Tibial artery (tissue), 4 donors: ENCODE measurements at regions not wholly inside any gene's neighbourhood (a gene's known extent, or its start where the extent isn't known, plus 50 kb on each side); places are given as distances from the start of the nearest gene placed in this dataset.

Experiments used
- DNase-seq, 2 donors: peaks; one replicate each; pipeline ENCODE4 v3.0.0-alpha.2; 2019
- H3K27ac ChIP-seq, 2 donors: fragments of 200-600 bp; sonication (generic) in 1 of 2; 1 replicate in 1 of 2; 2 replicates in 1 of 2; pipeline ENCODE4 v1.5.1; 2018 to 2019; ENCODE audit warnings: mild to moderate bottlenecking in 1 of 2
- H3K27me3 ChIP-seq, 2 donors: fragments of 200-600 bp; sonication (generic) in 1 of 2; one replicate each; pipeline versions ENCODE4 v1.5.1 to v1.6.0; 2016 to 2019
- H3K36me3 ChIP-seq, 3 donors: fragments of 200-600 bp; sonication (generic) in 2 of 3; one replicate each; pipeline ENCODE4 v1.5.1; 2016 to 2019; ENCODE audit warnings: mild to moderate bottlenecking in 2 of 3
- H3K4me1 ChIP-seq, 4 donors: fragments of 200-600 bp; sonication (generic) in 2 of 4; 1 replicate in 3 of 4; 2 replicates in 1 of 4; pipeline ENCODE4 v1.5.1; 2016 to 2019
- H3K4me3 ChIP-seq, 2 donors: fragments of 200-600 bp; sonication (generic) in 1 of 2; 1 replicate in 1 of 2; 2 replicates in 1 of 2; pipeline ENCODE4 v1.5.1; 2018 to 2019; ENCODE audit warnings: mild to moderate bottlenecking in 2 of 2
- H3K9me3 ChIP-seq, 3 donors: fragments of 200-600 bp; sonication (generic) in 1 of 3; one replicate each; pipeline ENCODE4 v1.5.1; 2016 to 2019
- intact Hi-C: fragments of 100-400 bp; cut with DNase I; formaldehyde crosslinking; loops from one replicate; pipeline ENCODE4 v1.15.0; 2023; ENCODE audit warnings: low total_unique reads
- TF ChIP-seq, protein P1 (sequence below), 2 experiments: fragments of 200-600 bp in 1 of 2; fragments of 450-650 bp in 1 of 2; IDR thresholded peaks; one replicate each; pipeline ENCODE4 v1.5.1; 2017 to 2019; ENCODE audit warnings: antibody characterized with exemption in 2 of 2, mild to moderate bottlenecking in 1 of 2, moderate library complexity in 1 of 2

DNA sequence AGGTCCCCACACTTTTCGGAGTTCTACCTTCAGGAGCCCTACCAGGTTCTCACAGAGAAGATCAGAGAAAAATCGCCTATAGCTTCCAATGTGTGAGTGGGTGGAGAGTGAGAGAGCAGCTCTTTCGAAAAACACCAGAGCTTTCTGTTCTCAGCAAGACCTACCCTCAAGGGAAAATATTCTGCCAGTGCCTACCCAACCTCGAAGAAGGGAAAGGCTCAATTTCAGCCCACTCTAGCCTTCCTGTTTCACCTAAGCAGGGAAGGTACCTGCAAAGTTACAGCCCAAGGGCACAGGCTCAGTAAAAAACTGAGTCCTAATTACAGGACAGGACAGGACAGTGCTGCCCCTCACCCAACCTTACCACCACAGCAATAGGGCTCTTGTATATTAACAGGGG is 104.0 kb upstream of the WDR17 start:
- H3K27ac ChIP-seq = no peak overlapping the region
- H3K27me3 ChIP-seq = no peaks in the 10 kb centered on the region
- TF ChIP-seq, protein P1, sequence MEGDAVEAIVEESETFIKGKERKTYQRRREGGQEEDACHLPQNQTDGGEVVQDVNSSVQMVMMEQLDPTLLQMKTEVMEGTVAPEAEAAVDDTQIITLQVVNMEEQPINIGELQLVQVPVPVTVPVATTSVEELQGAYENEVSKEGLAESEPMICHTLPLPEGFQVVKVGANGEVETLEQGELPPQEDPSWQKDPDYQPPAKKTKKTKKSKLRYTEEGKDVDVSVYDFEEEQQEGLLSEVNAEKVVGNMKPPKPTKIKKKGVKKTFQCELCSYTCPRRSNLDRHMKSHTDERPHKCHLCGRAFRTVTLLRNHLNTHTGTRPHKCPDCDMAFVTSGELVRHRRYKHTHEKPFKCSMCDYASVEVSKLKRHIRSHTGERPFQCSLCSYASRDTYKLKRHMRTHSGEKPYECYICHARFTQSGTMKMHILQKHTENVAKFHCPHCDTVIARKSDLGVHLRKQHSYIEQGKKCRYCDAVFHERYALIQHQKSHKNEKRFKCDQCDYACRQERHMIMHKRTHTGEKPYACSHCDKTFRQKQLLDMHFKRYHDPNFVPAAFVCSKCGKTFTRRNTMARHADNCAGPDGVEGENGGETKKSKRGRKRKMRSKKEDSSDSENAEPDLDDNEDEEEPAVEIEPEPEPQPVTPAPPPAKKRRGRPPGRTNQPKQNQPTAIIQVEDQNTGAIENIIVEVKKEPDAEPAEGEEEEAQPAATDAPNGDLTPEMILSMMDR (IDR thresholded peaks at IDR 0.05) = no peak
- no peak for DNase-seq
- no peaks in the 10 kb centered on the region for H3K36me3 ChIP-seq
- intact Hi-C loops = no loop called here
- no peak overlapping the region for H3K4me3 ChIP-seq
- H3K4me1 ChIP-seq = no peaks in the 10 kb centered on the region
- H3K9me3 ChIP-seq = no peaks in the 10 kb centered on the region

DNA sequence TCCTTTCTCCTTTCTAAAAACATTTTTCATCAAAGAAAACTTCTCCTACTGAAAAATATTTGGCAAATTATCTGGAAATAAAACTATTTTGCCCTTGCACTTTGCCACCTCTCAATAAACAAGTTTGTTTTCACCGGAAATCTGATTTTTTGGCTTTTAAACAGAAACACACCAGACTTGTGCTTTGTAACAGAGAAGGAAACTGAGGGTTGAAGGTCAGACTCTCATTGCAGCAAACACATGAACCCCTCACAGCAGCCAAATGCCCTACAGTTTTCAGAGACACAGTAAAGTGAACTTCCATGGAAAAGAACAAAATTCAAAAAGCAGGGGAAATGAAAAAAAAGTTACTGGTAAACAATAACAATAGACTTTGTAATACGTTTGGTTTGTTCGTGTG is 95.6 kb upstream of the WDR17 start:
- Histone ChIP-seq H3K36me3 (no peaks in the 10 kb centered on the region), H3K27me3 (no peaks in the 10 kb centered on the region), H3K4me1 (no peaks in the 10 kb centered on the region), H3K4me3 (no peak overlapping the region), H3K9me3 (no peaks in the 10 kb centered on the region), H3K27ac (no peak overlapping the region)
- intact Hi-C loops = no loop called here
- TF ChIP-seq, protein P1 (IDR thresholded peaks at IDR 0.05) = no peak
- no peak for DNase-seq

DNA sequence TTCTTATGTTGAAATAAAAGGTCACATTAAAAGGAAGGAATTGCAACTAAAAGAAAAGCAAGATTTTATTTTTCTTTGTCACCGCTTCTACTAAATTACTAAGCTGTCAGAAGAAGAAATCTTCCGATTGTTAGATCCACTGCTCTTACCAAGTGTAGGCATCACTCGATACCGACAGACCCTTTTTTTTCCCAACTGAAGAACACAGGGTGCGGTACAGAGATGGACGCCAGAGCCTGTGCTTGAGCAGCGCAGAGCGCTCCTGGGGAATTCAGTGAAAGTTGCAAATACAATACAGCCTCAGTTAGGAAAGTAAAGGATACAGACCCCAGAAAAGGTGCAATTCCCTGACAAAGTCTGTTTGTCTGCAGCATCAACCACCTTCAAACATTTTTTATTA is 94.9 kb upstream of the WDR17 start:
- Histone ChIP-seq H3K36me3 (no peaks in the 10 kb centered on the region), H3K9me3 (no peaks in the 10 kb centered on the region), H3K4me3 (no peak overlapping the region), H3K27ac (no peak overlapping the region), H3K4me1 (no peaks in the 10 kb centered on the region), H3K27me3 (no peaks in the 10 kb centered on the region)
- TF ChIP-seq, protein P1 (IDR thresholded peaks at IDR 0.05) = no peak
- intact Hi-C loops = no loop called here
- DNase-seq = no peak

DNA sequence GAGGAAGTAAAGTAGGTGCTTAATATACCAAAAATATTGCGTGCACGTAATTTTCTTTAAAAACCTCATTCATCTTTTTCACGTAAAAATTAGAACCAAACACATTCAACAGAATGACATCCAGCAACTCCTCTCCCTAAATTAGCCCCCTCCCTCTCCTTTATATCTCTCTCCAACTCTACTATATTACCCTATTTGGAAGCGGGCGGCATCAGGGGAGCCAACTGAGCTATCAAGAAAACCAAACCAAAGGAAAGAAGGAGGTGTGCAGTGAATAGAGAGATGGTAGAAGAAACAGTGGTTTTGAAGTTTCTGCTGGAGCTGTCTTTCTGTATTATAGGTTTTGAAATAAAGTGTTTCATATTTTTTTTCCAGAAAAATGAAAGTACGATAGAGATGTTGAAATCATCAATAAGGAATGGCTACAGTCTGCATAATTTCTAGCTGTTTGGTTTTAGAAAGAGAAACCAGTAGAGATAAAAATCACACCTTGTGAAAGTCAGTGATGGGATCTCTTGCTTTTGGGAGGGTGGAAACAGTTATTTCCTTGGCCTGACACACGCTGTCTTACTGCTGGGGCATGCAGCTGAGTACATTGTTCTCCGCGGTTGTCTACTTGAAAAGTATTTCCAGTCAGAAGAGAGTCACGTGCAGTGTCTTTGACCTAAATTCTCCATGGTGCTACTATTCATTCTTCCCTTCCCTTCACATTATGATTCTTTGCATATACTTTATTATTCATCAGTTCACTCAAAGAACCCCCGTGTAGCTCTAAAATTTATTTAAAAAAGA is 94.1 kb upstream of the WDR17 start:
- no peaks in the 10 kb centered on the region for H3K9me3 ChIP-seq
- DNase-seq = no peak
- no peak overlapping the region for H3K27ac ChIP-seq
- no peaks in the 10 kb centered on the region for H3K4me1 ChIP-seq
- TF ChIP-seq, protein P1 (IDR thresholded peaks at IDR 0.05) = no peak
- no peaks in the 10 kb centered on the region for H3K36me3 ChIP-seq
- no peaks in the 10 kb centered on the region for H3K27me3 ChIP-seq
- intact Hi-C loops = no loop called here
- H3K4me3 ChIP-seq = no peak overlapping the region

DNA sequence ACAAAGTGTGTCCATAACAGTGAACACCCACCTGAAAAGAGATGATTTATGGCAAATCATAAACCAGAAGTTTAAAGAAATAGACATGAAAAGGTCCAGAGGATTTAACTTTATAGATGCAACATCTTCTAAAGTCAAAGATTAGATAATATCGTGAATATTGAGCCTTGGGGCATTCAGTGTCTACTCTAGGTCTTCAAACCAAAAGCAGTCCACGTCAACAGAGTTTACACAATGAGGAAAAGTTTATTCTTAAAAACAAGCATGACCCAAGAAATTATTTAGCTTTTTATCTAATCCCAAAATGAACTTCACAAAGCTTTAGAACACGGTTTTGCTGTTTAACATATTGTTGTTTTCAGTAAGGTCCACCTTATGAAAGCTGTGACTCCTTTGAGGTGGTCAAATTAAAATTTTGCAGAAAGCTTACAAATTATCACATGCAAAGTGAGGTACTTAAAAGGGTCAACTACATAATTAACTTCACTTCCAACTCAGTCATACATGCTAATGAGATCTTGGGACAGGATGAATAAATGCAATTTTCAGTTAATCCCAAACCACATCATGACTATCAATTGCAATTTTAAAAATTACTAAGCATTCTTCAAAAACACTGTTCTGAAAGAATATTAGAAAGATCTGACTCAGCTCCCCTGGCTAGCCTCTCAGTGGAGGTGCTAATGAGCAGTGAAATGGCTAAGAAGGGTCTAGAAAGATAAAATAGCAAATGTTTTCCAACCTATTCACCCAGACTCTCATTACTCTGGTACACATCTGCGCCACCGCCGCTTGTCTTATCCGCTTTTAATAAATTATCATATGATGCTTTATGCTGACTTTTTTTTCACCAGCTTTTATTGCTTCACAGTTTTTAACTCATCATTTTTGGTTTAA is 92.4 kb upstream of the WDR17 start:
- Histone ChIP-seq H3K27ac (no peak overlapping the region), H3K4me1 (no peaks in the 10 kb centered on the region), H3K4me3 (no peak overlapping the region), H3K27me3 (no peaks in the 10 kb centered on the region), H3K36me3 (no peaks in the 10 kb centered on the region), H3K9me3 (no peaks in the 10 kb centered on the region)
- intact Hi-C loops = no loop called here
- TF ChIP-seq, protein P1 (IDR thresholded peaks at IDR 0.05) = no peak
- DNase-seq = no peak
